HG02884 (cell line): ENCODE measurements at regions not wholly inside any gene's neighbourhood (a gene's known extent, or its start where the extent isn't known, plus 50 kb on each side); places are given as distances from the start of the nearest gene placed in this dataset.
"Not testable (repeated sequence)": the region's sequence is repeated elsewhere in the genome, so short reads cannot be mapped to it uniquely, and the experiment has no call there.

Source experiments
- ATAC-seq: cut with Tn5 transposase; IDR thresholded peaks from one replicate; pipeline ENCODE4 v1.9.1; 2021; ENCODE audit warnings: mild to moderate bottlenecking, moderate library complexity; ENCODE audit not compliant: unreplicated experiment

- ATAC-seq, result no peak
Observed at GRCh38 chr16:76797457-76797856, 393.5 kb upstream of the MON1B start.

- no peak for ATAC-seq
Observed at GRCh38 chr16:76800196-76800595, 390.8 kb upstream of the MON1B start.

GRCh38 chr16:76801357-76801756 lies 389.6 kb upstream of the MON1B start:
- no peak for ATAC-seq

- no peak for ATAC-seq
Observed at GRCh38 chr16:76816475-76816874, 374.5 kb upstream of the MON1B start.

GRCh38 chr16:76818606-76819181 lies 372.3 kb upstream of the MON1B start:
- ATAC-seq, result no peak

GRCh38 chr16:76819226-76819916 lies 371.6 kb upstream of the MON1B start:
- ATAC-seq, result no peak

GRCh38 chr16:76824221-76824620 lies 366.8 kb upstream of the MON1B start:
- no peak for ATAC-seq

GRCh38 chr16:76824791-76825190 lies 366.2 kb upstream of the MON1B start:
- ATAC-seq, result no peak

GRCh38 chr16:76835339-76835738 lies 355.7 kb upstream of the MON1B start:
- ATAC-seq, result no peak

GRCh38 chr16:76835779-76836300 lies 355.1 kb upstream of the MON1B start:
- ATAC-seq, result no peak

GRCh38 chr16:76837872-76838271 lies 353.1 kb upstream of the MON1B start:
- no peak for ATAC-seq

- no peak for ATAC-seq
Observed at GRCh38 chr16:76854234-76854633, 336.8 kb upstream of the MON1B start.

GRCh38 chr16:76856112-76856511 lies 334.9 kb upstream of the MON1B start:
- no peak for ATAC-seq

- no peak for ATAC-seq
Observed at GRCh38 chr16:76857402-76857801, 333.6 kb upstream of the MON1B start.

GRCh38 chr16:76862901-76863300 lies 328.1 kb upstream of the MON1B start:
- no peak for ATAC-seq

GRCh38 chr16:76866994-76867393 lies 324.0 kb upstream of the MON1B start:
- no peak for ATAC-seq

GRCh38 chr16:76875898-76876297 lies 315.1 kb upstream of the MON1B start:
- no peak for ATAC-seq

GRCh38 chr16:76879420-76879819 lies 311.6 kb upstream of the MON1B start:
- no peak for ATAC-seq

GRCh38 chr16:76880523-76880922 lies 310.5 kb upstream of the MON1B start:
- ATAC-seq, result not testable (repeated sequence)

GRCh38 chr16:76882105-76882504 lies 308.9 kb upstream of the MON1B start:
- no peak for ATAC-seq

GRCh38 chr16:76883076-76883475 lies 307.9 kb upstream of the MON1B start:
- ATAC-seq, result no peak

GRCh38 chr16:76885776-76886537 lies 305.0 kb upstream of the MON1B start:
- ATAC-seq, result no peak
